ENCODE measurements at regions not wholly inside any gene's neighbourhood (a gene's known extent, or its start where the extent isn't known, plus 50 kb on each side); places are given as distances from the start of the nearest gene placed in this dataset.

DNA sequence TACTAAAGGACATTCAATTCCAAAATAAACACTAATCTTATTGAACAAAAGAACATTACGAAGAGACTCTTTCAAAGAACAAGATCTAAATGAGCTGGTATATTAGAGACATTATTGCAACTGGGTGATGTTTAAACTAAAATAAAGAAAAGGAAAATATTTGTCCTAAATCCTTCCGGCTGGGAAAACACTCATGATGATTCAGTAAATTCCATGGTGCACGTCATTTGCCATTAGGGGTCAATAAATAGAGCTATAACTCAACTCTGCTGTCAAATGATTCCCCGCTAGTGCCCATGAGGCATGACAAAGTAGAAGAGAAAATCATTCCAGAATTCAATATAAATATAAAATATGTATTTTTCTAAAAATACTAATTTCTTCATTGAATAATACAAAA is 565.5 kb upstream of the TUSC1 start:
- peak; percentile 13 for DNase-seq (ENCODE audit: low read depth)
- H3K4me3 ChIP-seq (ENCODE audit: low read depth, low read length): no peak overlapping the region
- TF ChIP-seq, protein P1, sequence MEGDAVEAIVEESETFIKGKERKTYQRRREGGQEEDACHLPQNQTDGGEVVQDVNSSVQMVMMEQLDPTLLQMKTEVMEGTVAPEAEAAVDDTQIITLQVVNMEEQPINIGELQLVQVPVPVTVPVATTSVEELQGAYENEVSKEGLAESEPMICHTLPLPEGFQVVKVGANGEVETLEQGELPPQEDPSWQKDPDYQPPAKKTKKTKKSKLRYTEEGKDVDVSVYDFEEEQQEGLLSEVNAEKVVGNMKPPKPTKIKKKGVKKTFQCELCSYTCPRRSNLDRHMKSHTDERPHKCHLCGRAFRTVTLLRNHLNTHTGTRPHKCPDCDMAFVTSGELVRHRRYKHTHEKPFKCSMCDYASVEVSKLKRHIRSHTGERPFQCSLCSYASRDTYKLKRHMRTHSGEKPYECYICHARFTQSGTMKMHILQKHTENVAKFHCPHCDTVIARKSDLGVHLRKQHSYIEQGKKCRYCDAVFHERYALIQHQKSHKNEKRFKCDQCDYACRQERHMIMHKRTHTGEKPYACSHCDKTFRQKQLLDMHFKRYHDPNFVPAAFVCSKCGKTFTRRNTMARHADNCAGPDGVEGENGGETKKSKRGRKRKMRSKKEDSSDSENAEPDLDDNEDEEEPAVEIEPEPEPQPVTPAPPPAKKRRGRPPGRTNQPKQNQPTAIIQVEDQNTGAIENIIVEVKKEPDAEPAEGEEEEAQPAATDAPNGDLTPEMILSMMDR (conservative IDR thresholded peaks at IDR 0.05; ENCODE audit: low read depth, low read length): no peak

DNA sequence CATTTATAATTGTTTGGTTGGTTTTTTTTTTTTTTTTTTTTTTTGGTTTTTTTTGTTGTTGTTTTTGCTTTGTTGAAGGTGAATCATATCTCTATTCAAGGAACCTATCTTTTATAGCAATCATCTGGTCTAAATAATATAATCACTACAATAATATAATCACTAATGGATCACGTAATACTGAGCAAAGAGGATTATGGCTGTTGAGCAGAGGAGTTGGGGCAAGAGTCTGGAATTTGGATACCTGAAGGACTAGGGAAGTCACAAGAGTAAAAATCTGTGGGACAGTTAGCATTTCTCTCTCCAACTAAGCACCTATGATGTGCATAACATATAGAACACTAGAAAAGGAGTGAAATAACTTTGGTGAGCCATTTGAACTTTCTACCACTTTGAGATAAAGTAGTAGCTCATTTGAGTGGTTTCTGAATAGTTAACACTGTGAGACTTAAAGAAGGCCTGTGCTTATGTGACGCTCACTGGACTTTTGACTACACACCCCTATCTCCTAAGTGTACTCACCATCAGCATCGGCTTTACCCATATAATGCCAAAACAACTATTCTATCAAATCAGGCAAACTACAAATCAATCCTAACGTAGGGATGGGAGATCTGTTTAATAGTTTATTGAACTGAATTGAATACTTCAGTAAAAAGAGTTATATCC is 564.9 kb upstream of the TUSC1 start:
- H3K4me3 ChIP-seq (ENCODE audit: low read depth, low read length): no peak overlapping the region
- no peak for DNase-seq (ENCODE audit: low read depth)
- TF ChIP-seq, protein P1 (conservative IDR thresholded peaks at IDR 0.05; ENCODE audit: low read depth, low read length): no peak

DNA sequence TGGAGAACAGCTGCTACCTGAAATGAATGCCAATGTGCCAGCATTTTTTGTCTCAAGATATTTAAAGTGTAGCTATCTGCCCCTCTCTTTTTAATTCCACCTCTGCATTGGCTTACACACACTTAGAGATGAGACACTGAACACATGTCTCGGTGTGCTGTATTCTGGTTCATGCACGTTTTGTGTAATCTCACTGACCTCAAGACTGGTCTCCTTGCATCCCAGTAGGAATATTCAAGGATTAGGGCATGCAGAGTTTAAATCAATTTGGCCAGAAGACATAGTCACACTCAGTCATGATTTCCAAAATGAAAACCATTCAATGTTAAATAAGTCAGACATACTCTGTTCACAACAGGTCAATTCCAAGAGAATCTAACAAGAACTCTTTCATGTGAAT is 561.8 kb upstream of the TUSC1 start:
- TF ChIP-seq, protein P1 (conservative IDR thresholded peaks at IDR 0.05; ENCODE audit: low read depth, low read length): no peak
- H3K4me3 ChIP-seq (ENCODE audit: low read depth, low read length): no peak overlapping the region
- DNase-seq (ENCODE audit: low read depth): no peak

DNA sequence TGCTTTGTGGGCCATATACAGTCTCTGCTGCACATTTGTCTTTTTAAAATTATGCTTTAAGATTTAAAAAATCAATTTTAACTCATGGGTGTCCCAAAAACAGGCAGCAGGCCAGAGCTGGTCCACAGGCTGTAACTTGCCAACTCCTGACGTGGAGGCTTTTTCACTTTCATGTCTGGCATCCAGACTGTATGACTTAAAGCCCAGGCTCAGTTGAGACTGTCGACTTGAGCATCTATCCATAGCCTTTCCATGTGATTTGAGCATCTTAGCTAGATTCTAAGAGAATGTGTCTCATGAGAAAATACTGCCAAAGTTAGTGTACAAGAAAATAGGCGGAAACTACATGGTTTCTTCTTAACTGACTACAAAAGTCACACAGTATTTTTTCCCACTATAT is 559.0 kb upstream of the TUSC1 start:
- no peak overlapping the region for H3K4me3 ChIP-seq (ENCODE audit: low read depth, low read length)
- no peak for DNase-seq (ENCODE audit: low read depth)
- TF ChIP-seq, protein P1 (conservative IDR thresholded peaks at IDR 0.05; ENCODE audit: low read depth, low read length): no peak

DNA sequence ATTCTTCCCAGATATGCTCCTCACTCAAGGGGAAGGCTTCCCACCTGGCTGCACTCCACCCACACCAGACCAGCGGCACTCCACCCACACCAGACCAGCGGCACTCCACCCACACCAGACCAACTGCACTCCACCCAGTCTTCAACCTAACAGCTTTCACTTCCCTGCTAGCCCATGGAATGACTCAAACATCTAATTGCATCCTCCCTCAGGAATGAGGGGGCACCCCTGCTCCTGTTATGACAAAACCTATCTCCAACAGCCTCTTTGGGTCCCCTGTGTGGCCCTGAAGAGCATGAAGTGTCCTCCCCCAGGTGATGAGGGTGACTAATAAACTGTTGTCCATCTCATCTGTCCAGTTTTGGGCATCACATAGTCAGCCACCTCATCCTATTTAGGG is 556.6 kb upstream of the TUSC1 start:
- no peak overlapping the region for H3K4me3 ChIP-seq (ENCODE audit: low read depth, low read length)
- TF ChIP-seq, protein P1 (conservative IDR thresholded peaks at IDR 0.05; ENCODE audit: low read depth, low read length): no peak
- DNase-seq (ENCODE audit: low read depth): no peak

DNA sequence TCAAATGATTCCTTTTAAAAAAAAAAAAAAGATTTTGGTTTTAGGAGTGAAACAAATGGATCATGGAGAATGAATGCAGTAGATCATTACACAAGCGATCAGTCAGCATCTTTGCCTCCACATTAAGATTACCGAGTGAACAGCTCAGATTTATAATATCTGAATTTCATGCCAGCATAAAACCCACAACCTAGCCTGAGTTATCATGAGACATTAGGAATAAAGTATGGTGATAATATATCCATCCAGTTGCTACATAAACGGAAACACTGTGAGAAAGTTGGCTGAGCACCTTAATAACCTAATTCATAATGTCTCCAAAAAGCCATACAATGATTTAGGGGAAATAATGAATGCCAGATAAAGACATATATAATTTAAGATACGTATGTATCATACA is 553.1 kb upstream of the TUSC1 start:
- TF ChIP-seq, protein P1 (conservative IDR thresholded peaks at IDR 0.05; ENCODE audit: low read depth, low read length): no peak
- no peak for DNase-seq (ENCODE audit: low read depth)

DNA sequence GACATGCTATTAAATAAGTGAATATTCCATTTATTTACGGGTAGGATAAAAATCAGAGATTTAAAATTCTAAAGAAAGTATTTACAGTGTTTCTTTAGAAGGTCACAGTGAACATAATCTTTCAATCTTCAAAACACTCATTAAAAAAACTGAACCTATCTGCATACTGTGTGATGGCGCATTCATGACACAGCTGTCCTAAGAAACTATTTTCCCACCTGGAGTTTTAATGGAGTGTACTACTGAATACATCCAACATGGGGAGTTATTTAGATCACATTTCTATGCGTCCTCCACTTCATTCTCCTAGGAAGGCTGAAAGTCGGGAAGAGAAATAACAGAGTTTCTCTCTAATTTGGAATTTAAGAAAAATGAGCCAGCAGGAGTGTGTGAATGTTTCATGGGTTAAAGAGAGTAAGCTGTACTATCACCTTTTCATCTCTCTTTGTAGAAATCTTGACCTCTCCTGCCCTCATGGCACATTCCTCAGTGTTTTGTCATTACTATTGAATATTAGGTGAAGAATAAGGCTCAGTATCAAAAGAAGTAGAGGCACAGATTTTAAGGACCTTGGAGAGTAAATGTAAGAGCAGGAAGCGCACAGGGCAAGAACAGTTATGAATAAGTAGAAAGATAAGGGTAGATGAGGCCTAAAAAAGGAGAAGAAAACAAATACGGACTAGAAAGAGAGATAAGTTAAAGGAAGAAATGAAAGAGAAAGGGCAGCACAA is 551.2 kb upstream of the TUSC1 start:
- no peak for DNase-seq (ENCODE audit: low read depth)
- no peak overlapping the region for H3K4me3 ChIP-seq (ENCODE audit: low read depth, low read length)
- TF ChIP-seq, protein P1 (conservative IDR thresholded peaks at IDR 0.05; ENCODE audit: low read depth, low read length): no peak

More for the DNA sequence above, 553.1 kb upstream of the TUSC1 start:
- no peak overlapping the region for H3K4me3 ChIP-seq (ENCODE audit: low read depth, low read length)

All from choroid plexus epithelial cell (primary cell).